HG03103 (cell line): ENCODE measurements at regions not wholly inside any gene's neighbourhood (a gene's known extent, or its start where the extent isn't known, plus 50 kb on each side); places are given as distances from the start of the nearest gene placed in this dataset.
"Not testable (repeated sequence)": the region's sequence is repeated elsewhere in the genome, so short reads cannot be mapped to it uniquely, and the experiment has no call there.

Source experiments
- ATAC-seq: cut with Tn5 transposase; IDR thresholded peaks from one replicate; pipeline ENCODE4 v1.9.1; 2021; ENCODE audit warnings: low read depth; ENCODE audit not compliant: unreplicated experiment

- ATAC-seq: not testable (repeated sequence)
Observed at GRCh38 chr4:49117951-49118350, 131.9 kb downstream of the CWH43 start.

- ATAC-seq: peak; percentile 47
Observed at GRCh38 chr4:49118379-49119212, 132.5 kb downstream of the CWH43 start.

GRCh38 chr4:49119345-49119744 is 133.3 kb downstream of the CWH43 start:
- peak; percentile 5 for ATAC-seq

GRCh38 chr4:49120042-49120779 is 134.1 kb downstream of the CWH43 start:
- not testable (repeated sequence) for ATAC-seq

DNA sequence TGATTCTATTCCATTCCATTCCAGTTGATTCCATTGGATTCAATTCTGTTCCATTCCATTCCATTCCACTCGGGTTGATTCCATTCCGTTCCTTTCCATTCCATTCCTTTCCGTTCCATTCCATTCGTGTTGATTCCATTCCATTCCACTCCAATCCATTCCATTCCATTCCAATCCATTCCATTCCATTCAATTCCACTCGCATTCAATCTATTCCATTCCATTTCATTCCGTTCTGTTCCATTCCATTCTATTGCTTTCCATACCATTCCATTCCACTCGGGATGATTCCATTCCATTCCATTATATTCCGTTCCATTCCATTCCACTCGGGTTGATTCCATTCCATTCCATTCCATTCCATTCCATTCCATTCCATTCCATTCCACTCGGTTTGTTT is 134.7 kb downstream of the CWH43 start:
- not testable (repeated sequence) for ATAC-seq

DNA sequence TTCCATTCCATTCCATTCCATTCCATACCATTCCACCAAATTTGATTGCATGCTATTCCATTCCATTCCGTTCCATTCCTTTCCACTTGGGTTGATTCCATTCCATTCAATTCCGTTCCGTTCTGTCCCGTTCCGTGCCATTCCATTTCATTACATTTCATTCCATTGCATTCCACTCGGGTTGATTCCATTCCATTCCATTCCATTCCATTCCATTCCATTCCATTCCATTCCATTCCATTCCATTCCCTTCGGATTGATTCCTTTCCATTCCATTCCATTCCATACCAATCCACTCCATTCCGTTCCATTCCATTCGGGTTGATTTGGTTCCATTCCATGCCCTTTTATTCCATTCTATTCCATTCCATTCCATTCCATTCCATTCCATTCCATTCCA is 140.4 kb downstream of the CWH43 start:
- not testable (repeated sequence) for ATAC-seq

GRCh38 chr4:49126858-49127257 is 140.8 kb downstream of the CWH43 start:
- ATAC-seq: not testable (repeated sequence)

DNA sequence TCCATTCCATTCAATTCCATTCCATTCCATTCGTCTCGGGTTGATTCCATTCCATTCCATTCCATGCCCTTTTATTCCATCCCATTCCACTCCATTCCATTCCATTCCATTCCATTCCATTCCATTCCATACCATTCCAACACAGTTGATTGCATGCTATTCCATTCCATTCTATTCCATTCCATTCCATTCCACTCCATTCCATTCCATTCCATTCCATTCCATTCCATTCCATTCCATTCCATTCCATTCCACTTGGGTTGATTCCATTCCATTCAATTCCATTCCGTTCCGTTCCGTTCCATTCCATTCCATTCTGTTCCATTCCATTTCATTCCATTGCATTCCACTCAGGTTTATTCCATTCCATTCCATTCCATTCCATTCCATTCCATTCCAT is 143.3 kb downstream of the CWH43 start:
- not testable (repeated sequence) for ATAC-seq

DNA sequence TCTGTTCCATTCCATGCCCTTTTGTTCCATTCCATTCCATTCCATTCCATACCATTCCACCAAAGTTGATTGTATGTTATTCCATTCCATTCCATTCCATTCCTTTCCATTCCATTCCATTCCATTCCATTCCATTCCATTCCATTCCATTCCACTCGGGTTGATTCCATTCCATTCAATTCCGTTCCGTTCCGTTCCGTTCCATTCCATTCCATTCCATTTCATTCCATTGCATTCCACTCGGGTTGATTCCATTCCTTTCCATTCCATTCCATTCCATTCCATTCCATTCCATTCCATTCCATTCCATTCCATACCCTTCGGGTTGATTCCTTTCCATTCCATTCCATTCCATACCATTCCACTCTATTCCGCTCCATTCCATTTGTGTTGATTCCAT is 143.8 kb downstream of the CWH43 start:
- ATAC-seq: not testable (repeated sequence)

DNA sequence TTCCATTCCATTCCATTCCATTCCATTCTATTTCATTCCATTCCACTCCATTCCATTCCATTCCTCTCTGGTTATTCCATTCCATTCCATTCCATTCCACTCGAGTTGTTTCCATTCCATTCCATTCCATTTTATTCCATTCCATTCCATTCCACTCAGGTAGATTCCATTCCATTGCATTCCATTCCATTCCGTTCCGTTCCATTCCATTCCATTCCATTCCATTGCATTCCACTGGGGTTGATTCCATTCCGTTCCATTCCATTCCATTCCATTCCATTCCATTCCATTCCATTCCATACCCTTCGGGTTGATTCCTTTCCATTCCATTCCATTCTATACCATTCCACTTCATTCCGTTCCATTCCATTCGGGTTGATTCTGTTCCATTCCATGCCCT is 144.6 kb downstream of the CWH43 start:
- not testable (repeated sequence) for ATAC-seq

GRCh38 chr4:49137043-49137442 is 151.0 kb downstream of the CWH43 start:
- not testable (repeated sequence) for ATAC-seq

DNA sequence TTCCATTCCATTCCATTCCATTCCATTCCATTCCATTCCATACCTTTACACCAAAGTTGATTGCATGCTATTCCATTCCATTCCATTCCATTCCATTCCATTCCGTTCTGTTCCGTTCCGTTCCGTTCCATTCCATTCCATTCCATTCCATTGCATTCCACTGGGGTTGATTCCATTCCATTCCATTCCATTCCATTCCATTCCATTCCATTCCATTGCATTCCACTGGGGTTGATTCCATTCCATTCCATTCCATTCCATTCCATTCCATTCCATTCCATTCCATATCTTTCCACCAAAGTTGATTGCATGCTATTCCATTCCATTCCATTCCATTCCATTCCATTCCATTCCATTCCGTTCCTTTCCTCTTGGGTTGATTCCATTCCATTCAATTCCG is 151.9 kb downstream of the CWH43 start:
- ATAC-seq: not testable (repeated sequence)

DNA sequence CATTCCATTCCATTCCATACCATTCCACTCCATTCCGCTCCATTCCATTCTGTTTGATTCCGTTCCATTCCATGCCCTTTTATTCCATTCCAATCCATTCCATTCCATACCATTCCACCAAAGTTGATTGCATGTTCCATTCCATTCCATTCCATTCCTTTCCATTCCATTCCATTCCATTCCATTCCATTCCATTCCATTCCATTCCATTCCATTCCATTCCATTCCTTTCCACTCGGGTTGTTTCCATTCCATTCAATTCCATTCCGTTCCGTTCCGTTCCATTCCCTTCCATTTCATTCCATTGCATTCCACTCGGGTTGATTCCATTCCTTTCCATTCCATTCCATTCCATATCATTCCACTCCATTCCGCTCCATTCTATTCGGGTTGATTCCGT is 152.7 kb downstream of the CWH43 start:
- not testable (repeated sequence) for ATAC-seq

DNA sequence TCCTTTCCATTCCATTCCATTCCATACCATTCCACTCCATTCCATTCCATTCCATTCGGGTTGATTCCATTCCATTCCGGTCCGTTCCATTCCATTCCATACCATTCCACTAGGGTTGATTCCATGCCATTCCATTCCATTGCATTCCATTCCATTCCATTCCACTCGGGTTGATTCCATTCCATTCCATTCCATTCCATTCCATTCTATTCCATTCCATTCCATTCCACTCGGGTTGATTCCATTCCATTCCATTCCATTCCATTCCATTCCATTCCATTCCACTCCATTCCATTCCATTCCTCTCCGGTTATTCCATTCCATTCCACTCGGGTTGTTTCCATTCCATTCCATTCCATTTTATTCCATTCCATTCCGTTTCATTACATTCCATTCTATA is 153.4 kb downstream of the CWH43 start:
- not testable (repeated sequence) for ATAC-seq

GRCh38 chr4:49140351-49140750 is 154.3 kb downstream of the CWH43 start:
- not testable (repeated sequence) for ATAC-seq

- not testable (repeated sequence) for ATAC-seq
Observed at GRCh38 chr4:49141955-49142354, 155.9 kb downstream of the CWH43 start.

GRCh38 chr4:49147143-49147542 is 161.1 kb downstream of the CWH43 start:
- ATAC-seq: not testable (repeated sequence)

DNA sequence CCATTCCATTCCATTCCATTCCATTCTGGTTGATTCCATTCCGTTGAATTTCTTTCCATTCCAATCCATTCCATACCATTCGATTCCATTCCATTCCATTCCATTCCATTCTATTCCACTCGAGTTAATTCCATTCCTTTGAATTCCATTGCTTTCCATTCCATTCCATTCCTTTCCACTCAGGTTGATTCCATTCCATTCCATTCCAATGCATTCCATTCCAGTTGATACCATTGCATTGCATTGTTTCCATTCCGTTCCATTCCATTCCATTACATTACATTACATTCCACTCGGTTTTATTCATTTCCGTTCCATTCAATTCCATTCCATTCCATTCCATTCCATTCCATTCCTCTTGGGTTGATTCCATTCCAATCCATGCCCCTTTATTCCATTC is 161.5 kb downstream of the CWH43 start:
- not testable (repeated sequence) for ATAC-seq

DNA sequence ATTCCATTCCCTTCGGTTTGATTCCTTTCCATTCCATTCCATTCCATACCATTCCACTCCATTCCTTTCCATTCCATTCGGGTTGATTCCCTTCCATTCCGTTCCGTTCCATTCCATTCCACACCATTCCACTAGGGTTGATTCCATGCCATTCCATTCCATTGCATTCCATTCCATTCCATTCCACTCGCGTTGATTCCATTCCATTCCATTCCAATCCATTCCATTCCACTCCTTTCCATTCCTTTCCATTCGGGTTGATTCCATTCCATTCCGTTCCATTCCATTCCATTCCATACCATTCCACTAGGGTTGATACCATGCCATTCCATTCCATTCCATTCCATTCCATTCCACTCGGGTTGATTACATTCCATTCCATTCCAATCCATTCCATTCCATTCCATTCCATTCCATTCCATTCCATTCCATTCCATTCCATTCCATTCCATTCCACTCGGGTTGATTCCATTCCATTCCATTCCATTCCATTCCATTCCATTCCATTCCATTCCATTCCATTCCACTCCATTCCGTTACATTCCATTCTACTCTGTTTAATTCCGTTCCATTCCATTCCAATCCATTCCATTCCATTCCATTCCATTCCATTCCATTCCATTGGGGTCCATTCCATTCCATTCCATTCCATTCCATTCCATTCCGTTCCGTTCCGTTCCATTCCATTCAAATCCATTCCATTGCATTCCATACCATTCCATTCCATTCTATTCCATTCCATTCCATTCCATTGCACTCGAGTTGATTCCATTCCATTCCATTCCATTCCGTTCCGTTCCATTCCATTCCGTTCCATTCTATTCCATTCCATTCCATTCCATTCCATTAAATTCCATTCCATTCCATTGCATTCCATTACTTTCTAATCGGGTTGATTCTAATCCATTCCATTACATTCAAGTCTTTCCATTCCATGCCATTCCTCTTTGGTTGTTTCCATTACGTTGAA is 163.2 kb downstream of the CWH43 start:
- peak; percentile 62 for ATAC-seq

- ATAC-seq: not testable (repeated sequence)
Observed at GRCh38 chr4:49150351-49151083, 164.4 kb downstream of the CWH43 start.
